SK-N-DZ (cell line): ENCODE measurements at regions not wholly inside any gene's neighbourhood (a gene's known extent, or its start where the extent isn't known, plus 50 kb on each side); places are given as distances from the start of the nearest gene placed in this dataset.
"Not testable (repeated sequence)": the region's sequence is repeated elsewhere in the genome, so short reads cannot be mapped to it uniquely, and the experiment has no call there.

ENCODE experiments used
- DNase-seq: peaks from one replicate; pipeline ENCODE4 v3.0.0-alpha.2; 2015; ENCODE audit warnings: low spot score

DNA sequence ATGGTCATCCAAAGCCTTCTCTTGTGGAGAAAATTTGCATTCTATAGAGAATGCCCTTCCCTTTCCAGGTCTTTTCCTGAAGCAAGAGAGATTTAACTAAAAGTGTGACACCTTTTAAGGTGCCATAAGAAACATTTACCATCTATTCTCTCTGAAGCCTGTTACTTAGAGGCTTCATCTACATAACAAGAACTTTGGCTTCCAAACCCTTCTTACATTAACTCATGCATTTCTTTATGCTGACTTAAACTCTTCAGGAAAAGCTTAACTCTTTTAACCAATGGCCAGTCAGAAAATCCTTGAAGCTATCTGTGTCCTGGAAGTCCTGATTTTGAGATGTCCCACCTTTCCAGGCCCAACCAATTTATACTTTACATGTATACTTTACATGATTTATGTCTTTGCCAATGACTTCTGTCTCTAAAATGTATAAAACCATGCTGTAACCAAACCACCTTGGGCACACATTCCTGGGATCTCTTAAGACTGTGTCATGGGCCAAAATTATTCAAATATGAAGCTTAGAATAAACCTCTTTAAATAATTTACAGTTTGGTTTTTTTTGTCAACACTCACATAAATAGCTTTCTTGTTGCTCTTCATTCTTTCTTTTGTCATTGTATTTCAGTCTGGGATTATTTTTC is 472.6 kb upstream of the NECTIN3 start:
- DNase-seq: no peak

DNA sequence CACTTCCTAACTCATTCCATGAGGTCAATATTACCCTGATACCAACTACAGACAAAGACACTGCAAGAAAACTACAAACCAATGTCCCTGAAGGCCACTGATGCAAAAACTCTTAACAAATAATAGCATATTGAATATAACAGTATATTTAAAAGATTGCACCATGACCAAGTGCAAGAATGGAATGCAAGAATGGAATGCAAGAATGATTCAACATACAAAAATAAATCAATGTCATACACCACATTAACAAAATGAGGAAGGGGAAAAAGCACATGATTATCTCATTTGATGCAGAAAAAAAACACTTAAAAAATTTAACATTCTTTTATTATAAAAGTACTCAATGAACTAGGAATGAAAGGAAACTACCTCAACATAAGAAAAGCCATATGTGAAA is 463.1 kb upstream of the NECTIN3 start:
- no peak for DNase-seq

DNA sequence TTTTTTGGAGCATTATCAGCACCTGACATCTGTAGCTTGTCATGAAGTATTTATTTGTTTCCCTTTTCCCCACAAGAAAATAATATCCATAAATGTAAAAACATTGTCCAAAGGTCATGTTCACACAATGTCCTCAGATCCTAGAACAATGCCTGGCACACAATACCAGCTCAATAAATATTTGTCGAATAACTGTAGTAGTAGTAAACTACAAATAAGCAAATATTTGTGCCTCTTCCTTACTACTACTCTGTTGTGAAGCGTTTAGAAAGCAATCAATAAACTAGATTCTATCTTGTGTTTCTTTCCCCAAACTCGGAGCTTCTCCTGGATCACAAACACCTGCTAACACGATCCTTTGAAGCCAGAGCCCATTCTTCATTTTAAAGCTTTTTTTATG is 459.6 kb upstream of the NECTIN3 start:
- no peak for DNase-seq

DNA sequence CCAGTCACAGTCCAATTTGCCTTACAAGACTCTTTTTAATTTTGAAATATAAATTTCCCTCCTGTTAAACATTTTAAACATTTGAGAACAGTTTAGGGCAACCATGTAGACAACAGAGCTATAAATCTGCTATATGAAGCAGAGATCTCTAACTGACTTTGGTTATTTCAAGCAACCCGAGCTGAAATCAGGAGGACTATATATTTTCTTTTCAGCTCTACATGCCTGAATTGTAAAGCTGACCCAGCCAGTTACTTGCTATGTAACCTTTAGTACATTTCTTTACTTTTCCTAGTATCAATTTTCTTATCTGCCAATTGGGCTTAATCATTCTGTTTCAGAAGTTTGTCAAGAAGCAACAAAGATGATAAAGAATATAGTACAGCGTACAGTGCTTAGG is 457.4 kb upstream of the NECTIN3 start:
- no peak for DNase-seq

DNA sequence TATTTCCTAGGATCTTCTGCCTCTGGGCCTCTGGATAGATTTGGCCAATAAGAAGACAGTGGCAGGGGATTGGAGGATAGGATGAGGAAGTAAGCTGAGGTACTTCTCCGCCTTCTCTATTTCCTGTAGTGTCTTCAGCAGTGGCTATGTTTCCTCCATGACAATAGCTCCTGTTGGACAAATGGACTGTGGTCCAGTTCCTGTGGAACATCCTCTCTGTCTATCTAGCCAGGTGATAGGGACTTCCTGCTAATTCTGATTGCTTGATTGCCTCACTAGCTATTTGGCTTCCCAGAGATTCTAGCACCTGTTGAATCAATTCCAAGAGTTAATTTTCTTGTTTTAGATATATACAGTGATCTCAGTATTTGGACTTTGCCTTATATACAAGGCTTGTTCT is 456.2 kb upstream of the NECTIN3 start:
- DNase-seq: no peak

DNA sequence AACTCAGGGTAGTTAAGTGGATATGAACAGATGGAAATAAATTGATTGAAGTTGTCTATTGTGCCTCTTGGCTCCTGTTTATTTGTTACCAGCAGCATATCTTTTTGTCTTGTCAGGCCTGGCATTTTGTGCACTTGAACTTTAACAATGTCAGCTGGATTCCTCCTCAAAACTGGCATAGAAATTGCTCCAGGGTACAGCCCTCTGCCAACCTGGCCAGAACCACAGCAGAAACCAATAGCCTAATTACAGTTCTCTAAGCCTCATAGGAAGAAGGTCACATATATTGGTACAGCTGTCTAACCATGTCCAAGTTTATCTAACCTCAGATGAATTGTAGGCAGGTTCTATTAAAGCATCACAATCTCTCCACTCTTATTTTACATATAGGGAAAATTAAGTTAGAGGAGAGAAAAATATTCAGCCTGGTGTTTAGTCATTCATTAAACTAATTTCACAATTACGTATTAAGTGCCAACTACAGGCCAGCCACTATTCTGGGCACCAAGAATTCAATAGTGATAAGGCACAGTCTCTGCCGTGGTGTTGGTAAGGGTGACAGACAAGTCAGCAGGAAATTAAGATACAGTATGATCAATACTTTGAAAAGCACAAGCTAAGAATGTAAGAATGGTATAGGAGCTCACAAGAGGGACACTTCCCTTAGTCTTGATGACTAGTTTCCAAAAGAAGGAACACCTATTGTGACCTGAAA is 452.9 kb upstream of the NECTIN3 start:
- no peak for DNase-seq

DNA sequence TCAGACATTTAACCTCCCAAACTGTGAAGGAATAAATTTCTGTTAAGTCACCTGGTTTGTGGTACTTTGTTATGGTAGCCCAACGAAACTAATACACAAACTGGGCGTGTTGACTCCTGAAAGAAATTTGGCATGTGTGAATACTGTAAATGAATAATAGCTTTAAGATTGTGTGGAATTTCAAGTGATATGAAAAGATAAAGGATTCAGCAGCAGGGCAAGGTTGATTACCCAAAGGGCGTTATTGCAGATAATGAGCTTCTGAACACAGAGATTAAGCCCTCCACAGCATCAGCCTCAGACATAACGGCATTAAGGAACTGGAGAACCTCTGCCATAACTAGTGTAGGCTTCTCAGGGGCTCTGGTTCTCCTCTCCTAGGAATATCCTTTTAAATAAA is 451.5 kb upstream of the NECTIN3 start:
- no peak for DNase-seq

DNA sequence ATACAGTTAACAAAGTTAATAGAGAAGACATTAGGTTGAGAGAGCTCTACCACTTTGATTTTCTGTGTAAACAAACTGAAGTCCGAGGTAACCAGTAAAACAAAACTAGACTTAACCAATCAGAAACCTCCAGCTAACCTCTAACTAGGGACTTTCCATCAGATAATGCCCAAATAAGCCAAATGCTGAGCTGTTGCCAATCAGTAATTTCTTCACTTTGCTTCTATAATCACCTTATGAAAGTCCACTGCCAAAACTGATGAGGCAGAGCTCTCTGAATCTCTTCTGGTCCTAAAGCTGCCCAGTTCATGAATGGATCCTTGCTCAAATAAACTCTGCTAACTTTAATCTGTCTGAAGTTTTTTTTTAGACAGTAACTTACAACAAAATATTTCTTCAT is 448.0 kb upstream of the NECTIN3 start:
- DNase-seq: no peak

DNA sequence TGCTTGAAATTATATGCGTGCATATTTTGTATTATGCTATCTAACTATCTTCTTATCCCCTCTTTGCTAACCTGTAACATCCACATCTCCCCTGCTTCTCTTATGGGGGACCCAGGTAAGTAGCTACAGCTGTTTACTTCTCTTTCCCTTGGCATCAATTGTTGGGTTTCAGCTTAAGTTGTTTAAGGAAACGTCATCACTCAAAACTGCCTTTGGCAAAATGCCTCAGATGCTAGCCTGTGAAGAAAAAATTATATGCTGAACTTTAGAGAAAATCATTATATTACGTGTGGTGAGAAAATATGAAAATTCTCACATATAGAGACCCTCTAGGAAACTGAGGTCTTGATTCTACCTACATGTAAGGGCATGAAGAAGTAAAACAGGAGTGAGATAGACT is 447.0 kb upstream of the NECTIN3 start:
- no peak for DNase-seq

DNA sequence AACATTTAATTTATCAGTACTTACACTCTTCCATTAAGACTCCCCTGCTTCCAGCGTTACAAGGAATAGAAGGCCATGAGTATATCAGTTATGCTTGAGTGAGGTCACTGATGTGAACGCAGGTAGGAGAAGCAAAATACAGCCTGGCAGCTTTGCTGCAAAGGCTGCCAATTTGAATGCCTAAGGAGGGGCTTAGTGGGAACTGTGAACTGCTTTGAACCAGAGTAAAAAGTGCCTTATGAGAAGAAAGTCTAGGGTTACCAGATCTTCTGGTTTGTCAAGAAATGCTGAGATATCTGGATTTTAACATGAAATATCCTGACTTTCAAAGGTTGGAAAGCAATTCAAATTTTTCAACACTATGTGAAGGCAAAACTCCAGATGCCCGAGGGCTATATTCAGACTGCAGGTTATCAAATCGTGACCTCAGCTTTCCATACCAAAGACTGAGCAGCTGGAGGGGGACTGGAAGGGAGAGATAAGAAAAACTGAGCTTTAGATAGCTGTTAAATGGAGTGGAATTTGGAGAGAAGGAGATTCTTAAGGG is 446.3 kb upstream of the NECTIN3 start:
- no peak for DNase-seq

DNA sequence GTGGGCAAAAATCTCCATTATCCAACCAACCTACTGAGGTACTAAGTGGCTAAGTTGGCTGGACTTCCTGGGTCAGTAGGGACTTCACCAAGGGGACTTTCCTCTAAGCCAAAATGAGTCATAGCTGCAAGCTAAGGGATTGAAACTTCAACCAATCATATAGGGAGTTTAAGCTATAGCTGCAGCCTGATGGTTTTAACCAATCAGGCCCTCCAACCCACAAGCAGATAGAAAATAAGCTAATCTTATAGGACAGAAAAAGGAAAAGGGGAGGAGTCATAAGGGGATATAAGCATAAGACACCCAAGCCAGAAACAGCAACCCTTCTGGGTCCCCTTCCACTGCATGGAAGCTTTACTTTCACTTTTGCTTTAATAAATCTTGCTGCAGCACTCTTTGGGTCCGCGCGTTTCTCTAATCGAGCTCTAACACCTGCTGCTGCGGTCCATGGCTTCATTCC is 444.9 kb upstream of the NECTIN3 start:
- not testable (repeated sequence) for DNase-seq

DNA sequence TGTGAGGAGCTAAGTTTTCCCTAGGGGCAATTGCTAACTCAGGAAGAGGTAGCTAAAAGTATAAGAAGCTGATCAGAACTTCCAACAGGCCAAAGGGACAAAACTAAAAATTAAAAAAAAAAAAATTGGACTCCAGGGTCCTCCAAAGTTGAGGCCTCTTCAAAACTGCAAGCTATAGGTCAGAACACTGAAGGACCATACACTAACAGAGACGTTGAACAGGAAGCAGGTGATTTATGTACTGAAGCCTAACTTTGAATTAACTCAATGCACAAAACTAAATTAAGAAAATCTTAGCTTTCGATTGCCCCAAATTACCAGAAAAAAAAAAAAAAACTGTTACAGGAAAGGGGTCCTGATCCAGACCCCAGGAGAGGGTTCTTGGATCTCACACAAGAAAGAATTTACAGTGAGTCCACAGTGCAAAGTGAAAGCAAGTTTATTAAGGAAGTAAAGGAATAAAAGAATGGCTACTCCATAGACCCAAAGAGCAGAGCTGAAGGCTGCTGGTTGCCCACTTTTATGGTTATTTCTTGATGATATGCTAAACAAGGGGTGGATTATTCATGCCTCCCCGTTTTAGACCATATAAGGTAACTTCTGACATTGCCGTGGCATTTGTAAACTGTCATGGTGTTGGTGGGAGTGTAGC is 442.8 kb upstream of the NECTIN3 start:
- DNase-seq: no peak

DNA sequence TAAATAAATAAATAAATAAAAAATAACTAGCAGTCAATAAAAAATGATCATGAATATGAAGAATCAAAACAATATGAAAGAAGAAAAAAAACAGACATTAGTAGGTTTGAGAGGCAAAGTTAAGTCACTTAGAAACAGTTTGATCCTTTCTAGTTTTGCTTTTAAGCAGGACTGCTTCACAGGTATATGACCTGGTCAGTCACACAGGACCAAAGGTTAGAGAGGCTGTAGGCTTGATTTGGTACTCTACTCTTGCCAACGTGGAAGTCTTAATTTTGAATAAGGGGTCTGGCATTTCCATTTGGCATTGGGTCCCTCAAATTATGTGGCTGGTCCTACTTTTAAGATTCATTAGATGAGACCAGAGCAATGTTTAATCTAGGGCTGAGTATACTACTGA is 441.7 kb upstream of the NECTIN3 start:
- DNase-seq: no peak

DNA sequence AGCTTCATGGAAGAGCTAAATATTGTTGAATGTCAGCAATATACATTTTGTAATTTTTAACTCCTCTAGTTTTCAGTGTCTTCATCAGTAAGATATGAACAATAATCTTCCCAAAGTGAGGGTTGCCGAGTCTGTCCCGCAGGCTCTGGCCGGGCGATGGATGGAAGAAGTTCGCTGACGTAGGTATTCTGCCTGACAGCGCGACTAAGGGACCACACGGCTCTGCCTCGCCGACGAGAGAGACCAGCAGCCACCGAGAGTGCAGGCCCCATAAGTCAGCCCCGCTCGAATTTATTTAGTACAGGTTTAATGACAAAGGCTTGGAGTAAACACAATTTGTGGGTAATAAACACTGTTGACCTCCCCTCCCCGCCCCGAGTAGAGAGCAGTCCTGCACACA is 427.4 kb upstream of the NECTIN3 start:
- no peak for DNase-seq

DNA sequence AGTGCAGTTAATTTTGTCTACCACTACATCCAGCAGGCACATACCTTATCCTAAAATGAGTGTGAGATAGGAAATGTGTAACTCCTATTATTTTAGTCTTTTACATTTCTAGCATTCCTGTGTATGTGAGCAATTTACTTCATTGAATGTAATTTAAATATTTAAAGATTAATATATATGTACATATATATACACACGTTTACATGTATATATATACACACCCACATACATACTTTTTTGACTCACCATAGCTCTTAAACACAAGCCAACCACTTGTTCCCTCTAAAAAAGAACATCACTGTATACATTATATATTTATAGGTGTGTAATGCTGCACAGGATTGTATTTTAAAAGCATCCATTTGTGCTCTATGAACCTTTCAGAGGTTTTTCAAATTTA is 425.6 kb upstream of the NECTIN3 start:
- no peak for DNase-seq

DNA sequence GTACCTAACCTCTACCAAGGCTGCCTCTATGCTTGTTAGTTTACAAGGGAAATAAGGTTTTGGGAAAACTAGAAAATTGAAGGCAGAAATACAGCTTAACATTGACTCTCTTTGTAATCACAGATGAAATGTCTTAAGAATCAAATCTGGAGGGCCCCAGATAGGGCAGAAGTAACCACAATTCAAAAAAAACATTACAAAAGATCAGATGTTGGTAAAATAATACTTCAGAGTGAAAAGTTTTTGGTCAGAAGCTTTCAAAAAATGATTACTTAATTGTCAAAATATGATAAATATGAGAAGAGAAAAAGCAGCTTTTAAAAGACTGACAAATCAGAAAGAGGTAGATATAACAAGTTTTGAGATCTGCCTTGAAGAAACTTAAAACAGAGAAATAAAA is 425.1 kb upstream of the NECTIN3 start:
- no peak for DNase-seq

DNA sequence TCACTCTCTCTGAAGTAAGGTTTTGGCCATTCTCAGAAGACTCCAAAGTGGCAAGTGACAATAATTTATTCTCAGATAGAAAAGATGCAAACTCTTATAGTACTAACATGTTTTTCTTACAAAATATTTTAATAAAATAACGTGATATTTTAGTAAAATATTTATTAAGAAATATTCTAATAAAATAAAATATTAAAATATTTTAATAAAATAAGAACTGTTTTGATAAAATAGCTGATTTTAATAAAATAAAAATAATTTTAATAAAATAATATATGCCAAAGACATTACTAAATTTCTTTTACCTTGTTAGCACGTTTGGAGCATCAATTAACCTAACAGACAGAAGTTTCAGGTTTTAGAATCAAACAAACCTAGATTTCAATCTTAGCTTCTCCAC is 424.0 kb upstream of the NECTIN3 start:
- no peak for DNase-seq

DNA sequence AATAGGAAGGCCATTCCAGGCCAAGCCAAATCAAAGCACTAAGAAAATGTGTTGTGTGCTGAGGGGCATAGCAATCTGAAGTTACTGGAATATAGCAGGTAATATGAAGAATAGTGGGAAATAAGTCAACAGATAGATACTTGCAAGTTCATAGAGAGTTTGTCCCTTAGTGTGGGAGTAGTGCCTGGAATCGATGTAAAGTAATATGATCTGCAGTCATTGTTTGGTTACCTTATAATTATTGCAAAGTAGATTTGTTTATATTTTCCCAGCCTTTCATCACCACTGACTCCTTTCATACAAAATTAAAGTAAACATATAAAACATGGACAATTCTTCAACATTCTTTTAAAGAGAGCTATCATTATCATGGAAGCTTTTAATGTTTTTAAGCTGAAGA is 420.9 kb upstream of the NECTIN3 start:
- DNase-seq: no peak

DNA sequence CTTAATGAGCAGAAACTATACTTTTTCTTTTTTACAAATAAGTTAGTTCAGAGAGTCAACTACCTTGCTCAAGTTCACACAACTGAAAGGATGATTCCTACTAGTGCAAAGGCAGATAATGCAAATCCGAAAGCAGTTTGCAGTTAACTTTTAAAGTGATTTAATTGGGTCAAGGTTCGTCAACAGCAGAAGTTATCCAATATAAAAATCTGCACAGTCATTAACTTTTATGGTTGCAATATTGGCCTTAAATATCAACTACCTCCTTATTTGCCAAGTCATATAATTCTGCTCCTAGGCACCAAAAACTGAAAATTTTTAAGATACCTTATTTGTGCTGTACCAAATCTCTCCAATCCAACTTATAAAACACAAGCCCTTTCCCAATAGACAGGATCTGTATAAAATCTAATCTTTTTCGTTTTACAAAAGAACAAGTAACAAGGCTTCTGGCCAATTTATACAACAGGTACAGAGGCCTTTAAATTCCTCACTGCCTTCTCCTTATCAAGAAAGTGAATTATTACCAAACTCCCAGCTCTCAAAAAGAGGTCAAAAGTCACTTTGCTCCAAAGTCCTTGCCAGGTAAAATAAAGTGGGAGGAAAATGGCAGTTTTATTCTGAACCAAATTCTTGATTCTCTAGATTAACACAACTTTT is 416.6 kb upstream of the NECTIN3 start:
- no peak for DNase-seq

DNA sequence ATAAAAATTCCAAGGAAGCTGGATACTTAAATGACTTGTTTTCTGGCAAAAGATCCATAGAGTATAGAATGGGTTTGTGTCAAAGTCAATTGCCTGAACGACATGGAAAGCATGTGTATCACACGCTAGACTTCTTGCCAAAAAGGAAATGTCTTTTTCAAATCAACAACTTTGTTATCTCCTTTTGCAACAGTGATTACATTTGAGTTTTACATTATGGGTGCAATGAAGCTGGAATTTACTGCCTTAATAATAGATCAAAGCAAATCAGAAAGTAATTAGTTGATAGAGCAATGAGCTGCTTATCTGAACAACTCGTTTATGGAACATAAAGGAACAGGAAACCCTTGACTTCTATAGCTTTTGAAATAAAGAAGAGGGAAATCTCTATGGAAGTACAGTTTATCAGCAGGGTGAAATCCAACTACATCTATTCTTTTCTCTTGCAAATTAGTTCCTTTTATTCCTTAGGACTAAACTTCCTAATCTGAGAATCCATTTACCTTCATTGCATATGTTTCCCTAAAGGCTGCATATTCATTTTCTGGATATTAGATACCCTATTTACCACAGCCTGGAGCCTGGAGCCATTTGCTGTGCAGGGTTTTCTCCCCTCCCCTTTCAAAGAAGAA is 415.1 kb upstream of the NECTIN3 start:
- no peak for DNase-seq

DNA sequence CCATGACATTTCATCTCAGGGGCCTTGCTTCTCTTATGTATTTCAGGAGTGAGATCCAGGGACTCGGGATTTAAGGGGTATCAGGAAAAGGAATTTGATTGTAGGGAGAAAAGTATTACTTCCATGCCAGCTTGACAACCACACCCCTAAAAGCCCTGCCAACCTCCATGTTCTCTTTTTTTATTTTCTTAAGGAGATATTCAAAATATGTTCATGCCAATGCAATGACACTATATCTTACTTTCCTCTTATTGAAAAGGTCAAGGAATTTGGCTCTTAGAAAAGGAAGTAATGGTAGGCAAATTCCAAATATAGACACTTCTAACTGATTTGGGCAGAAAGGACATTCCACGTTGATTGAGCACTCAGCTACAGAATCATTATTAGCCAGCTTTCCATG is 407.5 kb upstream of the NECTIN3 start:
- no peak for DNase-seq

DNA sequence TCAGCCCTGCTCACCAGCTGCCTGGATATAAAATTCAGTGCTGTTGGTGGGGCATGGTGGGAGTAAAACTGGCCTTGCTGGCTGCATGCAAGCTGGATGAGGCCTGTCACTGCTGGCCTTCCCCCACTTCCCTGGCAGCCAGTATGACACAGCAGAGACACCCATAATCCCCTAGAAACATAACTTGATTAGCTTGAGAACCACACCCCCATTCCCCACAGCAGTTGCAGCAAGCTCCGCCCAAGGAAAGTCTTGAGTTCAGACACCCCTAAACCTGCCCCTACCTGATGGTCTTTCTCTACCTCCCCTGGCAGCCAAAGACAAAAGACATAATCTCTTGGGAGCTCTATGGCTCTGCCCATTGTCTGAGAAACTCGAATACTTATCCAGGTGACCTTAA is 405.1 kb upstream of the NECTIN3 start:
- DNase-seq: no peak
